ENCODE measurements at regions not wholly inside any gene's neighbourhood (a gene's known extent, or its start where the extent isn't known, plus 50 kb on each side); places are given as distances from the start of the nearest gene placed in this dataset.

GRCh38 chr2:125004106-125004800 is 979.2 kb downstream of the CNTNAP5 start:
- TF ChIP-seq CTCF (IDR thresholded peaks at IDR 0.05; ENCODE audit: low read length) (no peak), EZH2 (IDR thresholded peaks at IDR 0.05; ENCODE audit: borderline replicate concordance, low read length) (no peak)
